Duodenal mucosa (tissue), 2 donors: ENCODE measurements at regions not wholly inside any gene's neighbourhood (a gene's known extent, or its start where the extent isn't known, plus 50 kb on each side); places are given as distances from the start of the nearest gene placed in this dataset.

Source experiments
- H3K27ac ChIP-seq: one replicate; pipeline ENCODE4 v1.7.0; 2013; ENCODE audit warnings: low read depth, low read length
- H3K27me3 ChIP-seq, 2 donors: one replicate each; pipeline ENCODE4 v1.7.0; 2013; ENCODE audit warnings: low read length in 2 of 2, control low read depth in 1 of 2; ENCODE audit not compliant: insufficient read depth in 2 of 2, control insufficient read depth in 1 of 2
- H3K36me3 ChIP-seq, 2 donors: one replicate each; pipeline ENCODE4 v1.7.0; 2013; ENCODE audit warnings: low read length in 2 of 2, control low read depth in 1 of 2; ENCODE audit not compliant: insufficient read depth in 2 of 2, control insufficient read depth in 1 of 2
- H3K4me1 ChIP-seq, 2 donors: one replicate each; pipeline ENCODE4 v1.7.0; 2013; ENCODE audit warnings: low read length in 2 of 2, control low read depth in 1 of 2; ENCODE audit not compliant: insufficient read depth in 2 of 2, control insufficient read depth in 1 of 2
- H3K4me3 ChIP-seq, 2 donors: one replicate each; pipeline ENCODE4 v1.7.0; 2013; ENCODE audit warnings: low read length in 2 of 2, low read depth in 1 of 2
- H3K9ac ChIP-seq, 2 donors: one replicate each; pipeline ENCODE4 v1.7.0; 2013; ENCODE audit warnings: low read length in 2 of 2, low read depth in 1 of 2
- H3K9me3 ChIP-seq, 2 donors: one replicate each; pipeline ENCODE4 v1.7.0; 2013; ENCODE audit warnings: low read length in 2 of 2, control low read depth in 1 of 2; ENCODE audit not compliant: control insufficient read depth in 1 of 2

- H3K27me3 ChIP-seq, result peaks cover 0 to 7% of the 10 kb centered on the region in 2 donors
- H3K9ac ChIP-seq, result no peak overlapping the region
- H3K4me3 ChIP-seq, result no peak overlapping the region
- H3K9me3 ChIP-seq, result peaks cover 3 to 6% of the 10 kb centered on the region in 2 donors
- no peak overlapping the region for H3K27ac ChIP-seq
- peaks cover 0 to 4% of the 10 kb centered on the region in 2 donors for H3K4me1 ChIP-seq
- H3K36me3 ChIP-seq, result no peaks in the 10 kb centered on the region
Observed at GRCh38 chr9:129237164-129237611, 59.1 kb upstream of the IER5L start.

GRCh38 chr9:129236441-129237145, 58.5 kb upstream of the IER5L start:
- Histone ChIP-seq H3K4me1 (peaks cover 0 to 4% of the 10 kb centered on the region in 2 donors), H3K4me3 (no peak overlapping the region), H3K36me3 (no peaks in the 10 kb centered on the region), H3K27me3 (peaks cover 0 to 7% of the 10 kb centered on the region in 2 donors), H3K27ac (no peak overlapping the region), H3K9me3 (peaks cover 3 to 6% of the 10 kb centered on the region in 2 donors), H3K9ac (no peak overlapping the region)

DNA sequence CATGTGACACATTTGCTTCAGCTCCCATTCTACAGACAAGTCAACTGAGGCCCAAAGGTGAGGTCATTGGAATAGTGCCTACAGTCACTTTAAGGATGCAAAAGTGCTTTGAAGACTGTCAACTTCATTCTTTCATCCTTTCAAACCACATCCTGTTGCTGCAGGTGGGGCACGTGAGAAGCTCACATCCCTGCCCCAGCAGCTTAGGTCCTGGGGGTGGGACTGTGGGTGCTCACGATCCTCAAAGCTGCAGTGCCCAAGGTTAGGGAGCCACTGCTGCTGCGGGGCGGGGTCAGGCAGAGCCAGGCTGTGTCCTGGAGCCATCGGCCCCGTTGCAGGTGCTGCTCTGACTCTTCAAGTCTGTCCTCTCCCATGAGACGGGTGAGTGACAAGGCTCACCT, 57.9 kb upstream of the IER5L start:
- no peak overlapping the region for H3K4me3 ChIP-seq
- no peak overlapping the region for H3K27ac ChIP-seq
- no peak overlapping the region for H3K9ac ChIP-seq
- H3K27me3 ChIP-seq, result peaks cover 0 to 7% of the 10 kb centered on the region in 2 donors
- H3K9me3 ChIP-seq, result peaks cover 3 to 6% of the 10 kb centered on the region in 2 donors
- H3K36me3 ChIP-seq, result no peaks in the 10 kb centered on the region
- H3K4me1 ChIP-seq, result peaks cover 0 to 4% of the 10 kb centered on the region in 2 donors

DNA sequence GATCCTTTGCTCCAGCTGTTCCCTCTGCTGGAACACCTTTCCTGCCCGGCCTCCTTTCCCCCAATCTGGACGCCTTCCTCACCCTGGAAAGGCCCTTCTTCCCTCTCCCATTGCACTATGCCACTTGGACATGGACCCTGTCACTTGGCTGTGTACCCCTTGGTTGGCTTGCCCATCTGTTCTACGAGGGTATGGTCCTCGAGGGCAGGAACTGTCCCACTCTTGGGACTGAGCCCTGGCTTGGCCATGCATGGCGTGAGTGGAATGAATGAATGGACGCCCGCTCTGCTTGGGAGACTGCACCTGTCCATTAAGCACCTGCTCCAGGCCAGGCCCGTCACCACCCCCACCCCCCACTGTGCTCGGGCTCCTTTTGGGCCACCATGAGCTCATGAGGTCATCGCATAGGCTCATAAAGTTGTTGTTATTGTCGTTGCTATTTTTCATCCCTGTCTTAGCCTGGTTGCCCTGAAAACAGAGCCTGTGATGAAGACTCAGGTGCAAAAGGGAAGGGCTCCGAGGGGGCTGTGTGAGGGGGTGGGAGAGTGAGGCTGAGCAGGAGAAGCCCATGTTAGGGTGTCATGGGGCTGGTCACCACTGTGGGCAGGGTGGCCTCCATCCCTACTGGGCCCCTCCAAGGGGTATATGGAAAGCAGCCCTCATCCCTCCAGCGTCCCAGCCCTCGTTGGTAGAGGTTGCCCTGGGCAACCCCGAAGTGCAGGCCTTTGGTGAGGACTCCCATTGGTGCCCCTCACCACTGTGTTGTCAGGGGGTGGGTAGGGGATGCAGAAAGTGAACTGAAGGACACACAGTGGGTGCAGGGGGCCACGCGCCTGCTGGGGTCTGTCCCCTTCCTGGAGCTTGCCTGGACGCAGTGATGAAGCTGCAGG, 57.2 kb upstream of the IER5L start:
- Histone ChIP-seq H3K4me3 (no peak overlapping the region), H3K9me3 (peaks cover 3 to 6% of the 10 kb centered on the region in 2 donors), H3K4me1 (peaks cover 0 to 4% of the 10 kb centered on the region in 2 donors), H3K27ac (no peak overlapping the region), H3K36me3 (no peaks in the 10 kb centered on the region), H3K9ac (no peak overlapping the region), H3K27me3 (peaks cover 0 to 7% of the 10 kb centered on the region in 2 donors)

- Histone ChIP-seq H3K4me3 (no peak overlapping the region), H3K27me3 (peaks cover 0 to 7% of the 10 kb centered on the region in 2 donors), H3K36me3 (no peaks in the 10 kb centered on the region), H3K4me1 (peaks cover 0 to 5% of the 10 kb centered on the region in 2 donors), H3K27ac (no peak overlapping the region), H3K9ac (no peak overlapping the region), H3K9me3 (peaks cover 3 to 6% of the 10 kb centered on the region in 2 donors)
Observed at GRCh38 chr9:129234491-129234890, 56.4 kb upstream of the IER5L start.

- Histone ChIP-seq H3K9me3 (peaks cover 3 to 6% of the 10 kb centered on the region in 2 donors), H3K4me3 (no peak overlapping the region), H3K36me3 (no peaks in the 10 kb centered on the region), H3K4me1 (peaks cover 0 to 6% of the 10 kb centered on the region in 2 donors), H3K9ac (no peak overlapping the region), H3K27ac (no peak overlapping the region), H3K27me3 (peaks cover 0 to 7% of the 10 kb centered on the region in 2 donors)
Observed at GRCh38 chr9:129232839-129233591, 55.0 kb upstream of the IER5L start.

GRCh38 chr9:129231759-129232158, 53.7 kb upstream of the IER5L start:
- no peak overlapping the region for H3K9ac ChIP-seq
- H3K4me3 ChIP-seq, result no peak overlapping the region
- no peaks in the 10 kb centered on the region for H3K36me3 ChIP-seq
- H3K9me3 ChIP-seq, result peaks cover 3 to 6% of the 10 kb centered on the region in 2 donors
- H3K27me3 ChIP-seq, result no peaks in the 10 kb centered on the region
- peaks cover 0 to 6% of the 10 kb centered on the region in 2 donors for H3K4me1 ChIP-seq
- no peak overlapping the region for H3K27ac ChIP-seq

GRCh38 chr9:129231022-129231739, 53.1 kb upstream of the IER5L start:
- no peak overlapping the region for H3K4me3 ChIP-seq
- peaks cover 3 to 6% of the 10 kb centered on the region in 2 donors for H3K9me3 ChIP-seq
- peaks cover 0 to 8% of the 10 kb centered on the region in 2 donors for H3K4me1 ChIP-seq
- H3K9ac ChIP-seq, result no peak overlapping the region
- no peaks in the 10 kb centered on the region for H3K27me3 ChIP-seq
- no peaks in the 10 kb centered on the region for H3K36me3 ChIP-seq
- no peak overlapping the region for H3K27ac ChIP-seq

DNA sequence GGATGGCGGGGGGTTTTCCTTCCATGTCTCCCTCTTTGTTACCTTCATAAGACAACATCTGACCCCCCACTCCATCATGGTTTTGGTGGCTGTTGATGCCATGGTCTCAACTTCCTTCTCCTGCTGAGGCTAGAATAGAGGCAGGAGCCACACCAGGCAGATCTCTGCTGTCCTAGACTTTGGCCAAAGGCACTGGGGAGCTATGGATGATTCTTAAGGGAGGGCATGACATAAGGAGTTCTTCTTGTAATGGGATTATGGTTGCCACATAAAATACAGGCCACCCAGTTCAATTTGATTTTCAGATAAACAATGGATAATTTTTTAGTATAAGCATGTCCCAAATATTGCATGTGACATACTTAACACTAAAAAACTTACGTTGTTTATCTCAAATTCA, 52.2 kb upstream of the IER5L start:
- Histone ChIP-seq H3K9ac (no peak overlapping the region), H3K4me3 (no peak overlapping the region), H3K36me3 (no peaks in the 10 kb centered on the region), H3K4me1 (peaks cover 0 to 8% of the 10 kb centered on the region in 2 donors), H3K9me3 (peaks cover 3 to 6% of the 10 kb centered on the region in 2 donors), H3K27ac (no peak overlapping the region), H3K27me3 (no peaks in the 10 kb centered on the region)
